ENCODE measurements at regions not wholly inside any gene's neighbourhood (a gene's known extent, or its start where the extent isn't known, plus 50 kb on each side); places are given as distances from the start of the nearest gene placed in this dataset.
"Not testable (repeated sequence)": the region's sequence is repeated elsewhere in the genome, so short reads cannot be mapped to it uniquely, and the experiment has no call there.

DNA sequence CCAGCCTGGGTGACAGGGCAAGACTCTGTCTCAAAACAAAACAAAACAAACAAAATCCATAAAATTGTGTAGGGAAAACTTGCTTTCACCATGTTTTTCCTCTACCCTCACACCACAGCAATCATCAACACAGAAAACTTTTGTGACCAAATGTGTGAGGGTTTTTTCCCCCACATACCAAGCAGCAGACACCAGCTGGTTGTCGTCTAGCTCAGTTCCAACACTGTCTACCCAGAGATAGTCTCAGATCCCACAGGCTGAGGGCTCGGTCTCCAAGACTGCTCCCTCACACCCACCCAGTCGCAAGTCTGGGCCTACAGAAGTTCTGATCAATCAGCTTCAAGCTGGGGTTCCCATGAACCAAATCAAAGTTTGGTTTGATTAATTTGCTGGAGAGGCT, 322.4 kb upstream of the MAGI2 start:
- no peaks in the 10 kb centered on the region for H3K27me3 ChIP-seq
- no peaks in the 10 kb centered on the region for H3K4me1 ChIP-seq
- no peak for TF ChIP-seq POLR2A (IDR thresholded peaks at IDR 0.05)
- TF ChIP-seq, protein P1, sequence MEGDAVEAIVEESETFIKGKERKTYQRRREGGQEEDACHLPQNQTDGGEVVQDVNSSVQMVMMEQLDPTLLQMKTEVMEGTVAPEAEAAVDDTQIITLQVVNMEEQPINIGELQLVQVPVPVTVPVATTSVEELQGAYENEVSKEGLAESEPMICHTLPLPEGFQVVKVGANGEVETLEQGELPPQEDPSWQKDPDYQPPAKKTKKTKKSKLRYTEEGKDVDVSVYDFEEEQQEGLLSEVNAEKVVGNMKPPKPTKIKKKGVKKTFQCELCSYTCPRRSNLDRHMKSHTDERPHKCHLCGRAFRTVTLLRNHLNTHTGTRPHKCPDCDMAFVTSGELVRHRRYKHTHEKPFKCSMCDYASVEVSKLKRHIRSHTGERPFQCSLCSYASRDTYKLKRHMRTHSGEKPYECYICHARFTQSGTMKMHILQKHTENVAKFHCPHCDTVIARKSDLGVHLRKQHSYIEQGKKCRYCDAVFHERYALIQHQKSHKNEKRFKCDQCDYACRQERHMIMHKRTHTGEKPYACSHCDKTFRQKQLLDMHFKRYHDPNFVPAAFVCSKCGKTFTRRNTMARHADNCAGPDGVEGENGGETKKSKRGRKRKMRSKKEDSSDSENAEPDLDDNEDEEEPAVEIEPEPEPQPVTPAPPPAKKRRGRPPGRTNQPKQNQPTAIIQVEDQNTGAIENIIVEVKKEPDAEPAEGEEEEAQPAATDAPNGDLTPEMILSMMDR (IDR thresholded peaks at IDR 0.05): no peak
- H3K36me3 ChIP-seq: no peaks in the 10 kb centered on the region
- no peak for DNase-seq
- no peak overlapping the region for H3K27ac ChIP-seq
- H3K9me3 ChIP-seq: no peaks in the 10 kb centered on the region
- no peak overlapping the region for H3K4me3 ChIP-seq

GRCh38 chr7:79774150-79774549, 320.7 kb upstream of the MAGI2 start:
- Histone ChIP-seq H3K9me3 (no peaks in the 10 kb centered on the region), H3K4me3 (no peak overlapping the region), H3K4me1 (no peaks in the 10 kb centered on the region), H3K36me3 (no peaks in the 10 kb centered on the region), H3K27me3 (no peaks in the 10 kb centered on the region), H3K27ac (no peak overlapping the region)
- no peak for DNase-seq
- TF ChIP-seq POLR2A (IDR thresholded peaks at IDR 0.05): no peak
- TF ChIP-seq, protein P1 (IDR thresholded peaks at IDR 0.05): no peak

- Histone ChIP-seq H3K27ac (no peak overlapping the region), H3K4me1 (no peaks in the 10 kb centered on the region), H3K4me3 (no peak overlapping the region), H3K9me3 (no peaks in the 10 kb centered on the region), H3K27me3 (no peaks in the 10 kb centered on the region), H3K36me3 (no peaks in the 10 kb centered on the region)
- no peak for DNase-seq
- TF ChIP-seq POLR2A (IDR thresholded peaks at IDR 0.05): no peak
- TF ChIP-seq, protein P1 (IDR thresholded peaks at IDR 0.05): no peak
Measured at GRCh38 chr7:79770970-79771369, 317.5 kb upstream of the MAGI2 start.

DNA sequence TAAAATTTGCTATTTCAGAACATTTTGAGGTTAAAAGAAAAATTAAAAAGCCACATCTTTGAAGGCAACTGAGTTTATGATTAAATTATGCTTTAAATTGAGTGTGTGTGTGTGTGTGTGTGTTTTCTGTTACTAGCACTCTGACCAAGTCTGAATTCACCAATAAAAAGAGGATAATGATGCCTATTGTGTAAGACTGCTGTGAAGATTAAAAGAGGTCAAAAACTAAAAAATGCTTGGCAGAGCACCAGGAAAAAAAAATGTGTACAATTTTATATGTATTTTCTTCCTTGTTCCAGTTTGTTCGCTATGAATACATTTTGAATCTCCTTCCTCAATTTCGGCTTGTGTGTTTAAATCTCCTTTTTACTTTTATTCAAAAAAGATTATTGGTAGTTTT, 316.6 kb upstream of the MAGI2 start:
- TF ChIP-seq, protein P1 (IDR thresholded peaks at IDR 0.05): no peak
- no peak for TF ChIP-seq POLR2A (IDR thresholded peaks at IDR 0.05)
- H3K27ac ChIP-seq: no peak overlapping the region

DNA sequence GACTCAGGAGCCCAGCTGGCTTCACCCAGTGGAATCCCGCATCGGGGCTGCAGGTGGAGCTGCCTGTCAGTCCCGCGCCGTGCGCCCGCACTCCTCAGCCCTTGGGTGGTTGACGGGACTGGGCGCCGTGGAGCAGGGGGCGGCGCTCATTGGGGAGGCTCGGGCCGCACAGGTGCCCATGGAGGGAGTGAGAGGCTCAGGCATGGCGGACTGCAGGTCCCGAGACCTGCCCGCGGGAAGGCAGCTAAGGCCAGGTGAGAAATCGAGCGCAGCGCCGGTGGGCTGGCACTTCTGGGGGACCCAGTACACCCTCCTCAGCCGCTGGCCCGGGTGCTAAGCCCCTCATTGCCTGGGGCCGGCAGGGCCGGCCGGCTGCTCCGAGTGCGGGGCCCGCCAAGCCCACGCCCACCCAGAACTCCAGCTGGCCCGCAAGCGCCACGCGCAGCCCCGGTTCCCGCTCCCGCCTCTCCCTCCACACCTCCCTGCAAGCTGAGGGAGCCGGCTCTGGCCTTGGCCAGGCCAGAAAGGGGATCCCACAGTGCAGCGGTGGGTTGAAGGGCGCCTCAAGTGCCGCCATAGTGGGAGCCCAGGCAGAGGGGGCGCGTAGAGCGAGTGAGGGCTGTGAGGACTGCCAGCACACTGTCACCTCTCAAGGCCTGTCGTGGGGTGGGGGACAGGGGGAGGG, 314.6 kb upstream of the MAGI2 start:
- not testable (repeated sequence) for H3K4me3 ChIP-seq, DNase-seq, H3K27me3 ChIP-seq, H3K27ac ChIP-seq, H3K4me1 ChIP-seq, H3K36me3 ChIP-seq, H3K9me3 ChIP-seq

More for the DNA sequence above, 316.6 kb upstream of the MAGI2 start:
- Histone ChIP-seq H3K4me1 (no peaks in the 10 kb centered on the region), H3K4me3 (no peak overlapping the region), H3K27me3 (no peaks in the 10 kb centered on the region), H3K9me3 (no peaks in the 10 kb centered on the region), H3K36me3 (no peaks in the 10 kb centered on the region)
- no peak for DNase-seq

GRCh38 chr7:79767192-79767591, 313.7 kb upstream of the MAGI2 start:
- H3K9me3 ChIP-seq, H3K4me1 ChIP-seq, H3K27me3 ChIP-seq, DNase-seq, H3K4me3 ChIP-seq, H3K27ac ChIP-seq, H3K36me3 ChIP-seq: not testable (repeated sequence)

- Histone ChIP-seq H3K9me3 (no peaks in the 10 kb centered on the region), H3K4me1 (no peaks in the 10 kb centered on the region), H3K4me3 (no peak overlapping the region), H3K36me3 (no peaks in the 10 kb centered on the region), H3K27ac (no peak overlapping the region), H3K27me3 (no peaks in the 10 kb centered on the region)
- DNase-seq: no peak
- TF ChIP-seq POLR2A (IDR thresholded peaks at IDR 0.05): no peak
- TF ChIP-seq, protein P1 (IDR thresholded peaks at IDR 0.05): no peak
Measured at GRCh38 chr7:79761876-79762429, 308.5 kb upstream of the MAGI2 start.

GRCh38 chr7:79750941-79751340, 297.5 kb upstream of the MAGI2 start:
- not testable (repeated sequence) for H3K4me1 ChIP-seq, H3K27ac ChIP-seq, H3K36me3 ChIP-seq, H3K4me3 ChIP-seq, DNase-seq, H3K9me3 ChIP-seq, H3K27me3 ChIP-seq

Measured in Peyer's patch (tissue), 4 donors.